HEK293T (cell line): ENCODE measurements at regions not wholly inside any gene's neighbourhood (a gene's known extent, or its start where the extent isn't known, plus 50 kb on each side); places are given as distances from the start of the nearest gene placed in this dataset.
"Not testable (repeated sequence)": the region's sequence is repeated elsewhere in the genome, so short reads cannot be mapped to it uniquely, and the experiment has no call there.

Experiments
- ARNT ChIP-seq: fragments of 450-650 bp; IDR thresholded peaks from 2 replicates; pipeline ENCODE4 v1.6.1; 2017; ENCODE audit warnings: mild to moderate bottlenecking
- CTBP1 ChIP-seq: fragments of 450-650 bp; IDR thresholded peaks from 2 replicates; pipeline ENCODE4 v1.6.1; 2016; ENCODE audit warnings: borderline replicate concordance
- ELF4 ChIP-seq: fragments of 450-650 bp; IDR thresholded peaks from 2 replicates; pipeline ENCODE4 v1.6.1; 2017; ENCODE audit warnings: antibody characterized with exemption
- FOXK2 ChIP-seq: fragments of 450-650 bp; IDR thresholded peaks from 2 replicates; pipeline ENCODE4 v1.6.1; 2016; ENCODE audit warnings: mild to moderate bottlenecking
- HDGF ChIP-seq: fragments of 450-650 bp; IDR thresholded peaks from 2 replicates; pipeline ENCODE4 v1.6.1; 2017; ENCODE audit warnings: antibody characterized with exemption, borderline replicate concordance
- LEF1 ChIP-seq: fragments of 450-650 bp; IDR thresholded peaks from 2 replicates; pipeline ENCODE4 v1.6.1; 2017; ENCODE audit warnings: mild to moderate bottlenecking, borderline replicate concordance
- SP1 ChIP-seq: fragments of 450-650 bp; IDR thresholded peaks from 2 replicates; pipeline ENCODE4 v1.6.1; 2017
- SUZ12 ChIP-seq: fragments of 450-650 bp; IDR thresholded peaks from 2 replicates; pipeline ENCODE4 v1.6.1; 2016; ENCODE audit warnings: mild to moderate bottlenecking
- TARDBP ChIP-seq: fragments of 450-650 bp; IDR thresholded peaks from 2 replicates; pipeline ENCODE4 v1.6.1; 2016

GRCh38 chr5:113753182-113753581 is 239.7 kb downstream of the YTHDC2 start:
- TF ChIP-seq TARDBP, SP1, FOXK2, HDGF, ELF4, SUZ12, ARNT, LEF1, CTBP1: not testable (repeated sequence)
